Upper lobe of left lung (tissue), 4 donors: ENCODE measurements at regions not wholly inside any gene's neighbourhood (a gene's known extent, or its start where the extent isn't known, plus 50 kb on each side); places are given as distances from the start of the nearest gene placed in this dataset.

Source experiments
- CTCF ChIP-seq, 6 experiments: fragments of 450-650 bp in 4 of 6; fragments of 200-600 bp in 2 of 6; sonication (generic) in 2 of 6; IDR thresholded peaks; one replicate each; pipeline ENCODE4 v1.5.1; 2016 to 2019; ENCODE audit warnings: antibody characterized with exemption in 6 of 6
- POLR2AphosphoS5 ChIP-seq, 2 donors: sonication (generic); formaldehyde crosslinking; IDR thresholded peaks; one replicate each; pipeline ENCODE4 v1.5.1; 2017; ENCODE audit warnings: antibody characterized with exemption in 2 of 2

GRCh38 chr12:30462249-30462648 is 233.4 kb downstream of the IPO8 start:
- no peak for TF ChIP-seq CTCF (IDR thresholded peaks at IDR 0.05)
- TF ChIP-seq POLR2AphosphoS5 (IDR thresholded peaks at IDR 0.05), result no peak
